SK-N-SH (cell line): ENCODE measurements at regions not wholly inside any gene's neighbourhood (a gene's known extent, or its start where the extent isn't known, plus 50 kb on each side); places are given as distances from the start of the nearest gene placed in this dataset.

ENCODE experiments used
- CTCF ChIA-PET: fragments of 300-600, 350-600 bp; formaldehyde crosslinking; extraction: SDS; loops from one replicate; lab custom pipeline; 2021; lab: Yijun Ruan, JAX
- POLR2A ChIA-PET: fragments of 350-600 bp; sonication (Branson Sonifier 250); formaldehyde crosslinking; extraction: SDS; loops from one replicate; lab custom pipeline; 2020; ENCODE audit warnings: antibody characterized with exemption, inconsistent platforms; lab: Yijun Ruan, JAX
- DNase-seq: peaks from one replicate; pipeline ENCODE4 v3.0.0; 2012
- H2AFZ ChIP-seq: fragments of 200-600 bp; sonication (generic); 2 replicates; pipeline ENCODE4 v1.8.1; 2016; ENCODE audit warnings: antibody characterized with exemption, mild to moderate bottlenecking, low read depth
- H3F3A ChIP-seq: fragments of 200-600 bp; sonication (generic); replicated peaks from 2 replicates; pipeline ENCODE3; 2016; ENCODE audit warnings: antibody characterized with exemption, mild to moderate bottlenecking; ENCODE audit not compliant: insufficient read depth
- H3K27ac ChIP-seq, 2 experiments: fragments of 200-500 bp in 1 of 2; fragments of 200-600 bp in 1 of 2; sonication (Bioruptor generic) in 1 of 2; sonication (generic), shearing (Covaris generic) in 1 of 2; 2 replicates each; pipeline versions ENCODE4 v1.5.1 to v1.6.1; 2014 to 2016; ENCODE audit warnings: low read depth in 2 of 2, inconsistent platforms in 1 of 2, low read length in 1 of 2, mild to moderate bottlenecking in 1 of 2, mixed read lengths in 1 of 2
- H3K27me3 ChIP-seq: fragments of 200-600 bp; sonication (generic), shearing (Covaris generic); 2 replicates; pipeline ENCODE4 v1.6.1; 2016; ENCODE audit warnings: mixed run types; ENCODE audit not compliant: insufficient read depth
- H3K36me3 ChIP-seq, 2 experiments: fragments of 200-500 bp in 1 of 2; fragments of 200-600 bp in 1 of 2; sonication (Bioruptor generic) in 1 of 2; sonication (generic) in 1 of 2; replicated peaks in 1 of 2; 2 replicates each; pipeline versions ENCODE3 to v1.5.1; 2014 to 2016; ENCODE audit warnings: low read length in 1 of 2, mild to moderate bottlenecking in 1 of 2; ENCODE audit not compliant: insufficient read depth in 2 of 2, control insufficient read depth in 1 of 2
- H3K4me1 ChIP-seq, 2 experiments: fragments of 200-500 bp in 1 of 2; fragments of 200-600 bp in 1 of 2; sonication (Bioruptor generic) in 1 of 2; sonication (generic), shearing (Covaris generic) in 1 of 2; 2 replicates each; pipeline versions ENCODE4 v1.5.1 to v1.6.1; 2014 to 2016; ENCODE audit warnings: low read depth in 1 of 2, low read length in 1 of 2, mixed run types in 1 of 2; ENCODE audit not compliant: insufficient read depth in 2 of 2, control insufficient read depth in 1 of 2
- H3K4me2 ChIP-seq: fragments of 200-600 bp; sonication (generic), shearing (Covaris generic); 2 replicates; pipeline ENCODE4 v1.6.1; 2017; ENCODE audit warnings: mixed run types
- H3K4me3 ChIP-seq, 2 experiments: fragments of 200-500 bp in 1 of 2; fragments of 200-600 bp in 1 of 2; sonication (Bioruptor generic) in 1 of 2; sonication (generic), shearing (Covaris generic) in 1 of 2; 2 replicates each; pipeline versions ENCODE4 v1.5.1 to v1.8.1; 2014 to 2016; ENCODE audit warnings: low read depth in 2 of 2, inconsistent platforms in 1 of 2, low read length in 1 of 2, mild to moderate bottlenecking in 1 of 2, mixed read lengths in 1 of 2, moderate library complexity in 1 of 2
- H3K79me2 ChIP-seq: fragments of 200-600 bp; sonication (generic); 2 replicates; pipeline ENCODE4 v1.8.1; 2017; ENCODE audit warnings: mild to moderate bottlenecking; ENCODE audit not compliant: insufficient read depth
- H3K9ac ChIP-seq: fragments of 200-600 bp; sonication (generic); 2 replicates; pipeline ENCODE4 v1.6.1; 2017; ENCODE audit warnings: mixed run types
- H3K9me2 ChIP-seq: fragments of 200-600 bp; sonication (generic); 2 replicates; pipeline ENCODE4 v1.6.1; 2017; ENCODE audit warnings: mixed run types
- H3K9me3 ChIP-seq: fragments of 200-600 bp; sonication (generic); 2 replicates; pipeline ENCODE4 v1.6.1; 2017; ENCODE audit warnings: mixed run types, mild to moderate bottlenecking, moderate library complexity
- H4K20me1 ChIP-seq: fragments of 200-600 bp; sonication (generic); 2 replicates; pipeline ENCODE4 v1.6.1; 2017; ENCODE audit warnings: mild to moderate bottlenecking, mixed run types; ENCODE audit not compliant: insufficient read depth
- CTCF ChIP-seq: fragments of 200-600 bp; sonication (generic); IDR thresholded peaks from 2 replicates; pipeline ENCODE4 v1.6.1; 2017; ENCODE audit warnings: antibody characterized with exemption, mild to moderate bottlenecking, moderate library complexity
- ELF1 ChIP-seq: IDR thresholded peaks from 2 replicates; pipeline ENCODE4 v1.4.0; 2012
- EP300 ChIP-seq, 2 experiments: IDR thresholded peaks; 2 replicates each; pipeline versions ENCODE4 v1.4.0 to v1.6.1; 2012; ENCODE audit warnings: borderline replicate concordance in 1 of 2, low read depth in 1 of 2, low read length in 1 of 2
- FOSL2 ChIP-seq: IDR thresholded peaks from 2 replicates; pipeline ENCODE4 v1.4.0; 2012; ENCODE audit warnings: low read depth, mild to moderate bottlenecking, moderate library complexity, borderline replicate concordance
- GATA2 ChIP-seq: sonication (generic); formaldehyde crosslinking; IDR thresholded peaks from 2 replicates; pipeline ENCODE4 v1.5.0; 2020; ENCODE audit warnings: mild to moderate bottlenecking, missing genetic modification reagents
- JUND ChIP-seq: IDR thresholded peaks from 2 replicates; pipeline ENCODE4 v1.4.0; 2012
- MAX ChIP-seq: IDR thresholded peaks from 2 replicates; pipeline ENCODE4 v1.4.0; 2012; ENCODE audit warnings: low read depth
- NFIC ChIP-seq: IDR thresholded peaks from 2 replicates; pipeline ENCODE4 v1.4.0; 2012; ENCODE audit warnings: borderline replicate concordance
- POLR2AphosphoS5 ChIP-seq: IDR thresholded peaks from 2 replicates; pipeline ENCODE4 v1.6.1; 2012; ENCODE audit warnings: low read depth, low read length
- RAD21 ChIP-seq: IDR thresholded peaks from 2 replicates; pipeline ENCODE4 v1.6.1; 2012; ENCODE audit warnings: mild to moderate bottlenecking, low read length
- RFX5 ChIP-seq: IDR thresholded peaks from 2 replicates; pipeline ENCODE4 v1.6.1; 2012; ENCODE audit warnings: mild to moderate bottlenecking, improper control_type of control experiment, low read length
- TAF1 ChIP-seq: IDR thresholded peaks from 2 replicates; pipeline ENCODE4 v1.6.1; 2012; ENCODE audit warnings: low read depth, mild to moderate bottlenecking, low read length, moderate library complexity, borderline replicate concordance
- TEAD4 ChIP-seq: IDR thresholded peaks from 2 replicates; pipeline ENCODE4 v1.4.0; 2012; ENCODE audit warnings: mild to moderate bottlenecking, borderline replicate concordance; ENCODE audit not compliant: insufficient read depth
- WGBS: methylation state at CpG from one replicate; pipeline ENCODE4 v1.1.6; 2017; ENCODE audit warnings: low lambda C conversion rate; 5-methylcytosine and 5-hydroxymethylcytosine counted together
- TF ChIP-seq, protein P1 (sequence below): fragments of 150-350 bp; IDR thresholded peaks from 2 replicates; pipeline ENCODE4 v1.6.1; 2017; ENCODE audit warnings: antibody characterized with exemption, low read length, low read depth, borderline replicate concordance
- TF ChIP-seq, protein P2 (sequence below): IDR thresholded peaks from 2 replicates; pipeline ENCODE4 v1.6.1; 2012; ENCODE audit warnings: mild to moderate bottlenecking, low read depth, low read length, moderate library complexity

DNA sequence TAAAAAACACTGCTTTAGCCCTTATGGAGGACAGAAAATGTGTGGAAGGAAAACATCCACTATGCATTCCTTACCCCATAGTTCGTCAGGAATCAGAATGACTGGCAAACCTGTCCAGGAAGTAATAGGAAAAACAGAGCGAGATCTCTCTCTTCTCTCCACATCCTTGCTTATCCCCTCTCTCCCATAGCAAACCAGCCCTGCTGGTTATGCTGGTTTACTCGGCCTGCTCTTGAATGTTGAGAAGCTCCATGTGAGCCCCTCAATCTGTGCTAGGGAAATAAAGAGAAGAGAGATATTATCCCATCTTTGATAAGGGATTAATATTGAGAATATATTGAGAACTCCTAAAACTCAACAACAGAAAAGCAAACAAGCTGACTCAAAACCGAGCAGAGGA, 402.8 kb upstream of the RBFOX1 start:
- ChIA-PET POLR2A (no interaction called here), CTCF (interaction anchor here (1.2 kb wide), 1 partner anchor 12 kb away, joined by 4 read pairs; no protein-coding TSS in a partner anchor)
- H3K4me2 ChIP-seq = no peak overlapping the region
- H3K27ac ChIP-seq = no peak overlapping the region
- H3K9me2 ChIP-seq = no peaks in the 10 kb centered on the region
- no peak for DNase-seq
- no peaks in the 10 kb centered on the region for H3K9me3 ChIP-seq
- H3K4me1 ChIP-seq = no peaks in the 10 kb centered on the region
- H3F3A ChIP-seq = no peaks in the 10 kb centered on the region
- H3K4me3 ChIP-seq = no peak overlapping the region
- 6% methylated on average over 4 of the region's 4 CpGs for WGBS
- no peak overlapping the region for H2AFZ ChIP-seq
- H3K36me3 ChIP-seq = no peaks in the 10 kb centered on the region
- H3K79me2 ChIP-seq = no peaks in the 10 kb centered on the region
- TF ChIP-seq NFIC (no peak), CTCF (no peak), MAX (no peak), TEAD4 (no peak), EP300 (IDR thresholded peaks at IDR 0.05; ENCODE audit: borderline replicate concordance in 1 of 2, low read depth in 1 of 2, low read length in 1 of 2) (no peak), RAD21 (no peak), ELF1 (no peak), TAF1 (no peak), JUND (no peak), FOSL2 (no peak), RFX5 (no peak), POLR2AphosphoS5 (no peak), GATA2 (CRISPR knock-in tag) (no peak)
- TF ChIP-seq, protein P1, sequence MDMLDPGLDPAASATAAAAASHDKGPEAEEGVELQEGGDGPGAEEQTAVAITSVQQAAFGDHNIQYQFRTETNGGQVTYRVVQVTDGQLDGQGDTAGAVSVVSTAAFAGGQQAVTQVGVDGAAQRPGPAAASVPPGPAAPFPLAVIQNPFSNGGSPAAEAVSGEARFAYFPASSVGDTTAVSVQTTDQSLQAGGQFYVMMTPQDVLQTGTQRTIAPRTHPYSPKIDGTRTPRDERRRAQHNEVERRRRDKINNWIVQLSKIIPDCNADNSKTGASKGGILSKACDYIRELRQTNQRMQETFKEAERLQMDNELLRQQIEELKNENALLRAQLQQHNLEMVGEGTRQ = no peak
- TF ChIP-seq, protein P2, sequence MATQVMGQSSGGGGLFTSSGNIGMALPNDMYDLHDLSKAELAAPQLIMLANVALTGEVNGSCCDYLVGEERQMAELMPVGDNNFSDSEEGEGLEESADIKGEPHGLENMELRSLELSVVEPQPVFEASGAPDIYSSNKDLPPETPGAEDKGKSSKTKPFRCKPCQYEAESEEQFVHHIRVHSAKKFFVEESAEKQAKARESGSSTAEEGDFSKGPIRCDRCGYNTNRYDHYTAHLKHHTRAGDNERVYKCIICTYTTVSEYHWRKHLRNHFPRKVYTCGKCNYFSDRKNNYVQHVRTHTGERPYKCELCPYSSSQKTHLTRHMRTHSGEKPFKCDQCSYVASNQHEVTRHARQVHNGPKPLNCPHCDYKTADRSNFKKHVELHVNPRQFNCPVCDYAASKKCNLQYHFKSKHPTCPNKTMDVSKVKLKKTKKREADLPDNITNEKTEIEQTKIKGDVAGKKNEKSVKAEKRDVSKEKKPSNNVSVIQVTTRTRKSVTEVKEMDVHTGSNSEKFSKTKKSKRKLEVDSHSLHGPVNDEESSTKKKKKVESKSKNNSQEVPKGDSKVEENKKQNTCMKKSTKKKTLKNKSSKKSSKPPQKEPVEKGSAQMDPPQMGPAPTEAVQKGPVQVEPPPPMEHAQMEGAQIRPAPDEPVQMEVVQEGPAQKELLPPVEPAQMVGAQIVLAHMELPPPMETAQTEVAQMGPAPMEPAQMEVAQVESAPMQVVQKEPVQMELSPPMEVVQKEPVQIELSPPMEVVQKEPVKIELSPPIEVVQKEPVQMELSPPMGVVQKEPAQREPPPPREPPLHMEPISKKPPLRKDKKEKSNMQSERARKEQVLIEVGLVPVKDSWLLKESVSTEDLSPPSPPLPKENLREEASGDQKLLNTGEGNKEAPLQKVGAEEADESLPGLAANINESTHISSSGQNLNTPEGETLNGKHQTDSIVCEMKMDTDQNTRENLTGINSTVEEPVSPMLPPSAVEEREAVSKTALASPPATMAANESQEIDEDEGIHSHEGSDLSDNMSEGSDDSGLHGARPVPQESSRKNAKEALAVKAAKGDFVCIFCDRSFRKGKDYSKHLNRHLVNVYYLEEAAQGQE = no peak
- H3K27me3 ChIP-seq = no peaks in the 10 kb centered on the region
- no peaks in the 10 kb centered on the region for H4K20me1 ChIP-seq
- H3K9ac ChIP-seq = no peak overlapping the region
